Stromal cell of bone marrow (primary cell): ENCODE measurements at regions not wholly inside any gene's neighbourhood (a gene's known extent, or its start where the extent isn't known, plus 50 kb on each side); places are given as distances from the start of the nearest gene placed in this dataset.
A peak's percentile ranks its signal among the peaks of the same experiment; 100 is the strongest.

Experiments
- DNase-seq: peaks from one replicate; pipeline ENCODE4 v3.0.0-alpha.2; 2012; ENCODE audit warnings: low read depth

DNA sequence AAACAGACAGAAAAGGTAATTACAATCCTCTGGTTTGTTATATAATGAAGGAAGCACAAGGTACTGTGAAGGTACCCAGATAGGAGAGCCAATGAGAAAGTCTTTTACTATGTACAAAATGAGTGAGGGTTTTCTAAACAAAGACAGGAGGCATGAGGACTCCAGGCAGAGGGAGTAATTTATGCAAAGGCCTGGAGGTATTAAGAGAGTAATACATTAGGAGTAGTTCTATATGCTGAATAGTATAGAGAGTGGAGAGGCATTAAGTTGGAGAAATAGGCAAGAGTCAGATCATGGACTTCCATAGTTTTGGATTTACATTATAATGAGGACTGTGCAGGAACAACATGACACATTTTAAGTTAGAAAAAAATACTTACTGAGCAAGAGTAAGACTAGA lies 216.0 kb downstream of the SCG2 start:
- DNase-seq, result no peak

DNA sequence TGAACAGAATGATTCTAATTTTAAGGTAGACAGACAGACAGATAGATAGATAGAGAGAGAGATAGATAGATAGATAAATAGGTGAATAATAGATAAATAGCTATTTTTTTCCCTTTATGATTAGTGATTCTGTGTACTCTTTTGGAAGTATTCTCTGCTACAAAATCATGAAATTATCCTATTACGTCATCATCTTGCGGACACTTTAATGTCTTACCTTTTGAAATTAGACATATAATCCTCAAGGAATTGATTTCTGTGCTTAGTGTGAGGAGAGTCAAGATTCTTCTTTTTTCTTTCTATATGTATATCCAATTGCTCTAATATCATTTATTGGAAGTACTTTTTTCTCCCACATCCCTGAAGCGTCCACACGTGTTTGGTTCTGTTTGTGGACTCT lies 215.2 kb downstream of the SCG2 start:
- DNase-seq, result no peak

DNA sequence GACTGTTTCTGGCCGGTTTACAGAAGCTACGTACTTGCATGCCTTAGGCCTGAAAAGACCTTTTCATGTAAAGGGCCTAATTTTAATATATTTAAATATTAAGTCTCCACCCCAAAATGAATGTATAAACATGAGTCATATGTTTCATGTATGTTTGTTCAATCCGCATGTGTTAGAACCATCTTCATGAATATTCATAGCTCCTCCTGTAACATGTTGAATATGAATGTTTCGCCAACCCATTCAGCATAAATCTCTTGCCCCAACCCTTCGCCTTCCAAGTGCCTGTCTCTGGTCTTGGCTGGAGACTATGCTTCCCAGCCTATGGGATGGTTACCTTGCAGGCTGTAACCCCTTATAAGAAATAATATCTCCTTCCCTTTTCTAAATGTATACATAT lies 212.5 kb downstream of the SCG2 start:
- no peak for DNase-seq

DNA sequence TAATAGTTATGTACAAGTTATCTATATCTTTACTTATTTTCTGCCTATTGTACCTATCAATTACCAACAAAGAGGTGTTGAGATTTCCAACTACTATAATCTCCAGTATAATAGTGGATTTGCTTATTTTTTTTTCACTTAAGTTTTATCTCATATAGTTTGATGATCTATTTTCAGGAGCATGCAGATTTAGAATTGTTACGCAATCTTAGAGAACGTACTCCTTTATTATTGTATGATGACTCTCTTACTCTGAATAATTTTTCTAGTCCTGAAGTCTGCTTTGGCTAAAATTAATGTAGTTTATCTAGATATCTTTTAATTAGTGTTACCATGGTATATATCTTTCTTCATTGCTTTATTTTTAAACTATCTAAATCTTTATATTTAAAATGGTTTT lies 205.2 kb downstream of the SCG2 start:
- no peak for DNase-seq

DNA sequence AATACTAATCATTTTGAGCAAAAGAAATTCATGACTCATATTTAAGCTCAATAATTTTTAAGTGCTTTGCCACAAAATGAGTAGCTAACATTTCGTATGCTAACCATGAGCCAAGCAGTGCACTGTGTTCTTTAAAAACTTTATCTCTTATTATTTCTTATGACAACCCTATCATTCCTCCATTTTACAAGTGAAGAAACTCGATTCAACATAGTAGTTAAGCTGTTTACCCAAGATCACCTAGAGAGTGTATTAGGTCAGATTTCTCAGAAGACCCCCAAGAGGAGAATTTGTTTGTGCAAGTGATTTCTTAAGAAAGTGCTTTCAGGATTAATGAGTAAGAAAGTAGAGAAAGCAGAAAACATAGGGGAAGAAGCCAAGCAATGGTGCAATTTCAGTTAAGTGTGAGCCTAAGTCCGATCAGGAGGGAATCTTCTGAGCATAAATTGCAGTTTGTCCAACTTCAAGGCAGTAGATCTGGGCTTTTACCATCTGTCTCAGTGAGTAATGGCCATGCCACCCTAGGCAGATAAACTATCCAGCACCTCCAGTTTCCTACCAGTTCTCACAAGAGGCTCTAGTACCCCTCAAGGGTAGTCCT lies 202.7 kb downstream of the SCG2 start:
- no peak for DNase-seq

DNA sequence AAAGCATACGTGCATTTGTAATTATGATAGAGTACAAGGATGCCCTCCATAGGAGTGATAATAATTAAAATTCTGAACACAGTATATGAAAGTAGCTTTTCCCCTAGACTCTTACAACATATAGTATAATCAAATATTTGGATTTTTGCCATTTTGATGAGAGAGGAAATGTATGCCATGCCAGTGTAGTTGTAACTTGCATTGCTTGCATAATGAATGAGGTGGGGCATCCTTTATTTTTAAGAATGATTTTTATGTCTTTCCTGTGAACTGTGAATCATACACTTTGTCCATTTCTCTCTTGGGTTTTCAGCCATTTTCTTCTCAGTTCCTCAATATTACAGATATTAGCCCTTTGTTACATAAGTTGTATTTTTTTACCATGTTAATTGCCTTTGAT lies 197.5 kb downstream of the SCG2 start:
- DNase-seq, result no peak

DNA sequence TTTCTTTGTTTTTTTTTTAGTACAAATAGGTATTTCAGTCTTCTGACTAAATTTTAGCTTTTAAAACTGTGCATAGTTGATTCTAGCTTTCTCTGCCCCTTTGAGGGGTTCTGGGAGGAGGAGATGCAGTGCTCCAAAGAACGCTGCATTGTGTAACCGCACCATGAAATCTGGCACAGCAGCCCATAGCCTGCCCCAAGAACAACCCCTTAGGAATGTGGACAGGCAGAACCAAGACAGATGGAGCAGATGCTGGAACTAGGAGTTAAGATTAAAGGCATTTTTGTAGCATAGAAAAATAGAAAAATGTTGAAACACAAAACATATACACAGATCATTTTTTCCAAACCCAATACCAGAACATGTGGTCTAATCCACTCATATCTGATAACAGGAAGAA lies 187.5 kb downstream of the SCG2 start:
- DNase-seq, result peak; percentile 67

DNA sequence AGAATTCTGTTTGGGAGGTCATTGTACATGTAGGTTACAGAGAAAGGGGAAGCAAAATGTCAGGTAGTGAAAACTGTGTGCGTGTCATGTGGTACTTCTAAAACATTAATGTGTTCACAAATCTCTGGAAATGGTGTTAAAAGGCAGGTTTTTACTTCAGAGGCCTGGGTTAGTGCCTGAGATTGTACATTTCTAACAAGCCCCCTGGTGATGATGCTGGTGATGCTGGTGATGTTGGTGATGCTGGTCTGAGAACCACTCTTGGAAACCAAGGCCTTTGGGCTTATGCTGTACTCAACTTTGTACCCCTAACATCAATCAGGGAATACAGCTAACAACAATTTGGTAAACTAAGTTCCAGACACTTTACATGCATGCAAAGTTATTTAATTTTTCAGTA lies 187.1 kb downstream of the SCG2 start:
- DNase-seq, result no peak

DNA sequence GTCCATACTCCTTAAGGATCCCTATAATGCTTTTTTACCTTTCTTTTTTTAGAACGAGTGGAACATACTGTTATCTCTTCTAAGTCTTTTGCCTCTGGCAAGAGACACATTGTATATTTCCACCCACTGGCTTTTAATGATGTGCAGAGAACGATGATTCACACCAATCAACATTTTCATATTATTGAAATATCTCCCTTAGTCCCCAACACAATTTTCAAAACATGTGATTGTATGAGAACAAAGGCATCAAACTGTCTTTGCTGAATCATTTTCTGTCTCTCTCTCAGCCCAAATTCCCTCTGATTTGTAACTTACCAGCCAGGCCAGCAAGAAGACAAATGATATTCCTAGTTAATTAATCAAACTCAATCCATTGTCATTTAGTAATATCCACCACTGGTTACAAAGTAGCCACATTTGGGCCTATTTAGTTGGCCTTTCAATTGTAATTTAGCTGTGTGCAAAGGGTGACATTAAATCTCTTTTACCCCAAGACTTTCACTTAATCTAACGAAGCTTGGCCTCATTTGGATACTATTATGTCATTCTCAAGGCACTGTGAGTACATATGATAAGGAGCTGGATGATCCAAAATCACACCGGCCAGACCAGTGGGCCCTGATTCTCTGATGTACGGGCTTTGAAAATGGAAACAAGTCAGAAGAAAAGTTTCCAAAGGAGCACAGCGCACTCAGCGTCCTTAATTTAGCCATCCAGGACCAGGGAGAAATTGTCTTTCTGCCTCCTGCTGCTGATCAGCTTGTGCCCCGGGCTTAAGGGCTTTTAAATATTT lies 185.1 kb downstream of the SCG2 start:
- DNase-seq, result no peak

DNA sequence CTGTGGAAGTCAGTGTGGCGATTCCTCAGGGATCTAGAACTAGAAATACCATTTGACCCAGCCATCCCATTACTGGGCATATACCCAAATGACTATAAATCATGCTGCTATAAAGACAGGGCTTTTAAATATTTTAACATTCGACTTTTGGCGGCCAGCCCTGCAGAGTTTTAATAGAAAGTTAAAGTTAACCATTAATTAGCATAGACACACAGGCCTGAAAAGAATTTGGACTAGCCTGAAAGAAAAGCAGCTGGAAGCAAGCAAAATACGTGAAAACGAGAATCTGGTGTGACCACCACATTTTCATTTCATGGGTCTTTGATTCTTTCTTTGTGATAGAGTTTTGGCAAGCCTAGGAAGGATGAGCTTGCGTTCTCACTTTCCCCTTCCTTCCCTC lies 184.0 kb downstream of the SCG2 start:
- no peak for DNase-seq

DNA sequence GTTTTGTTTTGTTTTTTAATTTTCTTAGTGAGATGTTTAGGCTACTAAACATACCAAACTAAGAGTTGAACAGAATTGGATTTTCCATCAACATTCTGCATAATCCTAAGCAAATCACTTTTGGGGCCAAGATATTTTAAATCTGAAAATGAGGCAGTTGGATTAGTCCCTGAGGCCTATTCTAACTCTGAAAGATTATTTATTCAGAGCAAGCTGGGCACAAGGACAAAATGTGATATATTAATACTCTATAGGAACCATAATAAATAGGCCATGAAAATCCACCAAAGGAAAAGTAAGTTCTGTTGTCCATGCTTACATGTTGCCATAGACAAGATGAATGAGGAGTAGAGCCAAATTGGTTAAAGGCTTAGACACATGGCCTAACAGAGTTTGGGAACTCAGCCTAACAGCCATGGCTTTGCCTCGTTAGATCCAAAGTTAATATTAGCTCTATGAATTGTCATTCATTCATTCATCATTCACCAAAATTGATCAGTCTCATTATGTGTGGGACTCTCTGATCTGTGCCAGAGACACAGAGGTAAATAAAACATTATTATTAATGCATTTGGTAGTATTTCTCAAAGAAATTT lies 183.5 kb downstream of the SCG2 start:
- DNase-seq, result no peak

DNA sequence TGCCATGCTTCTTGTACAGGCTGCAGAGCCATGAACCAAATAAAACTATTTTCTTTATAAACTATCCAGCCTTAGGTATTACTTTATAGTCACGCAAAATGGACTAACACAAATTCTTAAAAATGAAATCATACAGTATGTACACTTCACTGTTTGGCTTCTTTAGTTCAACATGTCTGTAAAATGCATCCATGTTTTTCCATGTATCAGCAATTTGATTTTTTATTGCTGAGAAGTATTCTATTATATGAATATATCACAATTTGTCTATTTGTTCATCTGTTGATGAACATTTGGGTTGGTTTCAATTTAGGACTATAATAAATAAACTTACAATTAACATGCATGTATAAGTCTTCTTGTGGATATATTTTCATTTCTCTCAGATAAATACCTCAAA lies 182.1 kb downstream of the SCG2 start:
- no peak for DNase-seq

DNA sequence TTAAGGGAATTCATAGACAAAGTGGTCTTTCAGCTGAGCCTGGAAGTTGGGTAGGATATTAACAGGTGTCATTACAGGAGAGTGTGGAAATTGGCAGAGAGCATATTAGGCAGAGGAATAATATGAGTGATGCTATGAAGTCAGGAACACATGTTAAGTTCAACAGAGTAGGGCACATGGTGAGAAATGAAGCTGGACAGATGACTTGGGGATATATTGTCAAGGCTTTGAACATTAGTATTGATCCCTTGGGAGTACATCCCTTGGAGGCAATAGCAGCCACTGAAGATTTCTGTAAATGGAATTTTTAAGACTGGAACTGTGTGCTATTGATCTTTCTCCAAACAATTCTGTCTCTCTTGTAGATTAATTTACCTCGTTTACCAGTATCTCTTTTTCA lies 170.7 kb downstream of the SCG2 start:
- no peak for DNase-seq

DNA sequence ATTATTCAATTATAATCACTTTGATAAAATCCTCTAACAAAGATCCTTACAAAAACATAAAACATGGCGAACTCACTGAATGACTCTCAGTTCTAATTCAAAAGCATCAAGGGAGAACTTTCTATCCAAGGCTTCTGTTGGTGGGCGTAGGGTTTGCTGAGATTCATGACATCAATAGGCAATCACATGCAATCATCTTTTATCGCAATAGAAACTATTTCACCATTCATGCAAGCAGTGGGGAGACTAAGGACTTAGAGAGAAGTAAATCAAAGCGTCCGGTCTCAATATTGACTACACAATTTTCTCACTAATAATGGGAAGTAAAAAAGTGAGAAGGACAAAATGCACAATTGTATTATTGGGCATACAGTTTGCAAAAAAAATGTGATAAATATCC lies 168.7 kb downstream of the SCG2 start:
- no peak for DNase-seq

DNA sequence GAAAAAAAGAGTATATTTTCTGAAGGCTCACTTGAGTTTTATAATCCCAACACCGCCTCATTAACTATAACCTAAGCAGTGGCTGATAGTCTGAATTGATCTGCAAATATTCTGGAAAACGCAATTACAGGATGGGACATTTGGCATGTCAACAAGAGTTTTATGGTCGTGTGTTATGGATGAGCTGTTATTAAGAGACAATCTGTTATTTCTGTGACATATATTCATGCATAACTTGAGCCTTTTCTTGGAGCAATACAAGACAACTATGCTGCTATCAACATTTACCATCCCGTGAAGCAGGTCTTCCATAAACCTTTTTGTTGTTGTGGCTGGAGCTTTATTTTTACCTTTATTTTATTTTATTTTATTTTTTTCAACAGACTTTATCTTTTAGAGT lies 164.4 kb downstream of the SCG2 start:
- no peak for DNase-seq

DNA sequence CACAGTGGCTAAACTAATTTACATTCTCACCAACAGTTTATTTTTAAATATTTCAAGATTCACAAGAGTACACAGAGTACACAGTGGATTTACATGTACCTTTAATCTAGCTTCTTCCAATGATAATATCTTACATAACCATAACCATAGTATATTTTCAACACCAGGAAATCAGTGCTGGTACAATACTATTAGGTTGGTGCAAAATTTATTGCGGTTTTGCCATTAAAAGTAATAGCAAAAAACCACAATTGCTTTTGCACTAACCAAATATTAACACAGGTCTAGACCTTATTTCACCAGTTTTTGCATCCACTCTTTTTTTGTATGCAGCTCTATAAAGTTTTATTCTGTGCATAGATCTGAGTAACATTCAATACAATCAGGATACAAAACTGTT lies 163.0 kb downstream of the SCG2 start:
- no peak for DNase-seq

DNA sequence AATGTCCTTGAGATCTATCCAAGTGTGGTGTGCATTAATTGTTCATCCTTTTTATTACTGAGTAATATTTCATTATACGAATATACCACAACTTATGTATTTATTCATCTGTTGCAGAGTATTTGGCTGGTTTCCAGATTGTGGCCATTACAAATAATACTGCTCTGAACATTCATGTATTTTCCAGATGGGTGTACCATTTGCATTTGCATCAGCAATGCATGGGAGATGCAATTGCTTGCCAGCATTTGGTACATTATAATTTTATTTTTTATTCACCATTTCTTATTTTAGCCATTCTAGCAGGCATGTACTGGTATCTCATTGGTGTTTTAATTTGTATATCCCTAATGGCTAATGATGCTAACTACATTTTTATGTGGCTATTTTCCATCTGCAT lies 162.4 kb downstream of the SCG2 start:
- no peak for DNase-seq

DNA sequence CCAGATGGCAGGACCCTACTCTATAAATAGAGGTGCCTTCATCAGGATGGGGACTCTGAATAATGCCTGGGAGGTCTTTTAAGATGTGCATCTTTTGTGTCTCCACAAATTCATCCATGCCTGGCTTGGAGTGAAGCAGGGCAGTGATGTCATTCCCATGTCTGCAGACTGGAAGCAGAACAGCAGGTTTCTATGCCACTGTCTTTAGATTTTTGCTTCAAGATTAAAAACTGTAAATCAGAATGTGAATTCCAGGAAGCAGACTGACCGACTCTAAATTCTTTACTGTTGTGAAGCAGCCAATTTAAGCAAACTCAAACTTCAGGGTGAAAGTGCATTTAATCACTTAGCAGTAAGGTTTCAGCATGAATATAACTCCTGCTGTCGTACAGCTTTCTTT lies 159.3 kb downstream of the SCG2 start:
- DNase-seq, result no peak

DNA sequence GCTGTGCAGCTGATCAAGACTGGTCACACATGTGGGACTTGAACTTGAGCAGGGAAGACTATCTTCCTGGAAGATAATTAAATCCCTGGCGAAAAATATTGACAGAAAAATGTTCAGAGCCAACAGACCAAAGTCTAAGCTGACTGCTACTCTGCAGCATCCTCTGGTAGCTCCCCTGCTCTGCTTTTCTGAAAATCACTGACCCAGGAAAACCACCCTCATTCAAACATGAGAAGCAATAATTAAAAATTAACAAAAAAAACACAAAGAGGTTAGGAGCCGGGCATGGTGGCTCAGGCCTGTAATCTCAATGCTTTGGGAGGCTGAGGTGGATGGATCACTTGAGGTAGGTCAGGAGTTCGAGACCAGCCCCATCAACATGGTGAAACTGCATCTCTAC lies 151.9 kb downstream of the SCG2 start:
- no peak for DNase-seq

DNA sequence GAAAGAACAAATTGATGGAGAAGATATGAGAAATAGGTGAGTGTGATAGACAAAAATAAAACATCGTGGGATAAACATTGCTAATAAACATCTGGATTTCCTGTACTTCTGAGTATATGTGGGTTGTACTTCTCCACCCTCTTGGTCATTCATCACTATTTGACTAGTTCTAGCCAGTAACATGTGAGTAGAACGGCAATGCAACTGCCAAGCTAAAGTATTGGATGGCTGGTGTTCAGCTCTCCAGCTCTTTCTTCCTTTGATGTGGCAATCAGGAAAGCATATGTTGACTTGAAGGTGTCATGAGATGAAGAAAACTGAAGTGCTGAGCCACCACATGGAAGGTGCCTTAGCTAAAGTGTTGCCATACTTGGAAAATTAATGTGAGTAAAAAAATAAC lies 144.9 kb downstream of the SCG2 start:
- DNase-seq, result no peak

DNA sequence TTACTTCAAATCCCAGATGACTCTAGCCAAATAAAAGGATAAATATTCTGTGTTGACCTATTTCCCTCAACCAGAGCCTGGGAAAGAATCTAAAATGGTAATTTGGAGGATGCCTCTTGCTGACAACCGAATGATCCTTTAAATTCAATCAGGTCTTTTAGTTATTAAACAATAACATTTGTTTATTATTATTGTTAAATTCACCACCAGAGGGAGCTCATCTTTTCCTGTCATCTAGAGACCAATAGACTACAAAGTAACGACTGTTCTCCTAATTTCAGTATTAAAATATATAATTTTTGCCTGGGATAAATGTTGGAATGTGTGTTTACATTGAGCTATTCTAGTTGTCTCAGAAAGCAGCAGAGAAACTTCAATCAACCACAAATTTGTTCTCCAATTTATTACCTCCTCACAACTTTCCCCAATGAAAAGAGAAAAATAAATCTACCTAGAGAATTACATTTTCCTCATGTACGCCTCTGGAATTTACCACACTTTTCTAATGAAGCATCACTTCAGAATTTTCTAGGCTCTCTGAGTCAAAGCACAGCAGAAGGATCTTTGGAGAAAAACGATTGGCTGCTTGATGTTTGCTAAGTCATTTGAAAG lies 142.7 kb downstream of the SCG2 start:
- no peak for DNase-seq

DNA sequence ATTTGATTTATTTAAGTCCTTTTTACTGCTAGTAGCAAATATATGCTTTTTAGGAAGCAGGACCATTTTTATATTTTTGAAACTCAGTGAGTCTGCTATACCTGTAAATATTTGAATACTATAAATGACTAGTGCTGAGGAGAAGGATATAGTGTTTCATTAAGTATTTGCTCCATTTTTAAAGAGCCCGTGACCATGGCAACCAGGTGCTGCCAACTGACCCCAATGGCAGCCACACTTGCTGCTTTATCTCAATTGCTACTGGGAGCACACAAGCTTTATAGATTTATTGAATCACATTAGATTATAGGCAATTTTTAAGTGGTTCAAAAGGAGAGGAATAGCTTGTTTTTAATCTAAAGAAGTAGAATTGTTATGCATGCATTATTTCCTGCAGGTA lies 142.0 kb downstream of the SCG2 start:
- DNase-seq, result no peak

DNA sequence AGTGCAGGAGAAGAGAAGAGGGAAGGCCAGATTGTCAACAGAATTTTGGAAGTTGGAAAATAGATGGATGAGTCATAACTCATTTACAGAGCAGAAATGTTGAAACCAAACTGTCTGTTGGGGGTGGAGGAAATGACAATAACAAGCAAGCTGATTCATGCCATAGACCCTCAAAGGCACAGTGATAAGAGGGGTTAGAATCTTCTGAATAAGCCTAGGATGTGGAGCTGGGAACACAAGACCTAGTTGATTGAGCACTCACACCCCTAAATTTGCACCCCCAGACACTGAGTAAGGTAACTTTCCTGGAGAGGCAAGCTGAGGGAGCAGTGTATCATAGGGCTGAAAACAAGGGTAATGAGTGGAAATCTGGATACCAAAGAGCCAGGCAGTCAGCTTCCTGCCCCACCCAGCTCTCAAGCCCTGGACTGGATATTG lies 141.4 kb downstream of the SCG2 start:
- DNase-seq, result peak; percentile 40
